ENCODE measurements at regions not wholly inside any gene's neighbourhood (a gene's known extent, or its start where the extent isn't known, plus 50 kb on each side); places are given as distances from the start of the nearest gene placed in this dataset.

DNA sequence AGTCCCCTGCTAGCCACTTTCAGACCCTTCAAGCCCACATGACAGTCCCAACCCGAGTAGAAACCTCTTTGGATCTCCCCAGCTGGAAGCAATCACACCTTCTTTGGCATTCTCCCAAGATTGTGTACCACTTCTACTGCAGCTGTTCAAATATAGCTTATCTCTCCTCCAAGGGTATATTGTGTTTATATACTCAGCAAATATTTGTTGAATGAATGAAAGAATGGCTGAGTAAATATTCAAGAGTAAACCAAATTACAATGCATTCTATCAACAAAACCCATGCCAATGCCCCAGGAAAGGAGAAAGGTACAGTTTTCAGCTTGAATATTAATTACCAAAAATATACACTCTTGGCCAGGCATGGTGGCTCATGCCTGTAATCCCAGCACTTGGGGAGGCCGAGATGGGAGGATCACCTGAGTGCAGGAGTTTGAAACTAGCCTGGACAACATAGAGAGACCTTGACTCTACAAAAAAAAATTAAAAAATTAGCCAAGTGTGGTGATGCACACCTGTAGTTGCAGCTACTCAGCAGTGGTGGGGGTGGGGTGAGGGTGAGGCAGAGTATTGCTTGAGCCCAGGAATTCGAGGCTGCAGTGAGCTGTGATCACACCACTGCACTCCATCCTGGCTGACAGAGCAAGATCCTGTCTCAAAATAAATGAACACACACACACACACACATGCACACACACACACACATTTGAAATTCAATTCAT, 68.5 kb downstream of the NIBAN1 start (continued):
- no peak for TF ChIP-seq ZFYVE20 (CRISPR knock-in tag; IDR thresholded peaks at IDR 0.05; ENCODE audit: borderline replicate concordance, low read depth)
- TF ChIP-seq ZFX (CRISPR knock-in tag; IDR thresholded peaks at IDR 0.05; ENCODE audit: low read depth) = no peak
- TF ChIP-seq ZNF136 (CRISPR knock-in tag; IDR thresholded peaks at IDR 0.05; ENCODE audit: low read depth) = no peak
- TF ChIP-seq, protein P1, sequence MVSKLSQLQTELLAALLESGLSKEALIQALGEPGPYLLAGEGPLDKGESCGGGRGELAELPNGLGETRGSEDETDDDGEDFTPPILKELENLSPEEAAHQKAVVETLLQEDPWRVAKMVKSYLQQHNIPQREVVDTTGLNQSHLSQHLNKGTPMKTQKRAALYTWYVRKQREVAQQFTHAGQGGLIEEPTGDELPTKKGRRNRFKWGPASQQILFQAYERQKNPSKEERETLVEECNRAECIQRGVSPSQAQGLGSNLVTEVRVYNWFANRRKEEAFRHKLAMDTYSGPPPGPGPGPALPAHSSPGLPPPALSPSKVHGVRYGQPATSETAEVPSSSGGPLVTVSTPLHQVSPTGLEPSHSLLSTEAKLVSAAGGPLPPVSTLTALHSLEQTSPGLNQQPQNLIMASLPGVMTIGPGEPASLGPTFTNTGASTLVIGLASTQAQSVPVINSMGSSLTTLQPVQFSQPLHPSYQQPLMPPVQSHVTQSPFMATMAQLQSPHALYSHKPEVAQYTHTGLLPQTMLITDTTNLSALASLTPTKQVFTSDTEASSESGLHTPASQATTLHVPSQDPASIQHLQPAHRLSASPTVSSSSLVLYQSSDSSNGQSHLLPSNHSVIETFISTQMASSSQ (IDR thresholded peaks at IDR 0.05; ENCODE audit: low read depth) = no peak
- TF ChIP-seq, protein P1 (CRISPR knock-in tag; IDR thresholded peaks at IDR 0.05; ENCODE audit: borderline replicate concordance) = no peak
- TF ChIP-seq, protein P2, sequence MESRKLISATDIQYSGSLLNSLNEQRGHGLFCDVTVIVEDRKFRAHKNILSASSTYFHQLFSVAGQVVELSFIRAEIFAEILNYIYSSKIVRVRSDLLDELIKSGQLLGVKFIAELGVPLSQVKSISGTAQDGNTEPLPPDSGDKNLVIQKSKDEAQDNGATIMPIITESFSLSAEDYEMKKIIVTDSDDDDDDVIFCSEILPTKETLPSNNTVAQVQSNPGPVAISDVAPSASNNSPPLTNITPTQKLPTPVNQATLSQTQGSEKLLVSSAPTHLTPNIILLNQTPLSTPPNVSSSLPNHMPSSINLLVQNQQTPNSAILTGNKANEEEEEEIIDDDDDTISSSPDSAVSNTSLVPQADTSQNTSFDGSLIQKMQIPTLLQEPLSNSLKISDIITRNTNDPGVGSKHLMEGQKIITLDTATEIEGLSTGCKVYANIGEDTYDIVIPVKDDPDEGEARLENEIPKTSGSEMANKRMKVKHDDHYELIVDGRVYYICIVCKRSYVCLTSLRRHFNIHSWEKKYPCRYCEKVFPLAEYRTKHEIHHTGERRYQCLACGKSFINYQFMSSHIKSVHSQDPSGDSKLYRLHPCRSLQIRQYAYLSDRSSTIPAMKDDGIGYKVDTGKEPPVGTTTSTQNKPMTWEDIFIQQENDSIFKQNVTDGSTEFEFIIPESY (CRISPR knock-in tag; IDR thresholded peaks at IDR 0.05) = no peak
- TF ChIP-seq ZNF256 (CRISPR knock-in tag; conservative IDR thresholded peaks at IDR 0.05) = no peak
- no peak for TF ChIP-seq MED13 (CRISPR knock-in tag; IDR thresholded peaks at IDR 0.05)
- TF ChIP-seq MXD4 (CRISPR knock-in tag; IDR thresholded peaks at IDR 0.05) = no peak
- TF ChIP-seq ZNF296 (CRISPR knock-in tag; conservative IDR thresholded peaks at IDR 0.05) = no peak
- TF ChIP-seq, protein P3, sequence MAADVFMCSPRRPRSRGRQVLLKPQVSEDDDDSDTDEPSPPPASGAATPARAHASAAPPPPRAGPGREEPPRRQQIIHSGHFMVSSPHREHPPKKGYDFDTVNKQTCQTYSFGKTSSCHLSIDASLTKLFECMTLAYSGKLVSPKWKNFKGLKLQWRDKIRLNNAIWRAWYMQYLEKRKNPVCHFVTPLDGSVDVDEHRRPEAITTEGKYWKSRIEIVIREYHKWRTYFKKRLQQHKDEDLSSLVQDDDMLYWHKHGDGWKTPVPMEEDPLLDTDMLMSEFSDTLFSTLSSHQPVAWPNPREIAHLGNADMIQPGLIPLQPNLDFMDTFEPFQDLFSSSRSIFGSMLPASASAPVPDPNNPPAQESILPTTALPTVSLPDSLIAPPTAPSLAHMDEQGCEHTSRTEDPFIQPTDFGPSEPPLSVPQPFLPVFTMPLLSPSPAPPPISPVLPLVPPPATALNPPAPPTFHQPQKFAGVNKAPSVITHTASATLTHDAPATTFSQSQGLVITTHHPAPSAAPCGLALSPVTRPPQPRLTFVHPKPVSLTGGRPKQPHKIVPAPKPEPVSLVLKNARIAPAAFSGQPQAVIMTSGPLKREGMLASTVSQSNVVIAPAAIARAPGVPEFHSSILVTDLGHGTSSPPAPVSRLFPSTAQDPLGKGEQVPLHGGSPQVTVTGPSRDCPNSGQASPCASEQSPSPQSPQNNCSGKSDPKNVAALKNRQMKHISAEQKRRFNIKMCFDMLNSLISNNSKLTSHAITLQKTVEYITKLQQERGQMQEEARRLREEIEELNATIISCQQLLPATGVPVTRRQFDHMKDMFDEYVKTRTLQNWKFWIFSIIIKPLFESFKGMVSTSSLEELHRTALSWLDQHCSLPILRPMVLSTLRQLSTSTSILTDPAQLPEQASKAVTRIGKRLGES (CRISPR knock-in tag; IDR thresholded peaks at IDR 0.05; ENCODE audit: borderline replicate concordance) = no peak
- TF ChIP-seq ZNF350 (CRISPR knock-in tag; IDR thresholded peaks at IDR 0.05; ENCODE audit: borderline replicate concordance, low read depth) = no peak
- TF ChIP-seq TCF7 (IDR thresholded peaks at IDR 0.05; ENCODE audit: low read depth) = 0 out of 2 replicates have a peak, but pooled peaks have one; percentile 10
- no peak for TF ChIP-seq ZNF780A (CRISPR knock-in tag; IDR thresholded peaks at IDR 0.05)
- no peak for TF ChIP-seq SMAD1 (CRISPR knock-in tag; IDR thresholded peaks at IDR 0.05; ENCODE audit: borderline replicate concordance, low read depth)
